ENCODE measurements at regions not wholly inside any gene's neighbourhood (a gene's known extent, or its start where the extent isn't known, plus 50 kb on each side); places are given as distances from the start of the nearest gene placed in this dataset.

GRCh38 chr7:91533996-91534395, 269.8 kb downstream of the FZD1 start:
- TF ChIP-seq EP300 (IDR thresholded peaks at IDR 0.05) (no peak), POLR2AphosphoS5 (IDR thresholded peaks at IDR 0.05) (no peak)

Data from suprapubic skin (tissue), 4 donors.